OCI-LY3 (cell line): ENCODE measurements at regions not wholly inside any gene's neighbourhood (a gene's known extent, or its start where the extent isn't known, plus 50 kb on each side); places are given as distances from the start of the nearest gene placed in this dataset.

ENCODE experiments used
- CTCF ChIP-seq: fragments of 200-600, 300-600 bp; sonication (generic); IDR thresholded peaks from 2 replicates; pipeline ENCODE4 v1.5.1; 2014; ENCODE audit warnings: antibody characterized with exemption, low read length, low read depth
- EZH2phosphoT487 ChIP-seq: fragments of 200-600 bp; shearing (Covaris generic); IDR thresholded peaks from 2 replicates; pipeline ENCODE4 v1.6.1; 2018; ENCODE audit warnings: antibody characterized with exemption, mixed run types, low read depth

GRCh38 chr9:95810133-95810532 lies 65.4 kb upstream of the ERCC6L2 start:
- peak; percentile 47 for TF ChIP-seq CTCF
- TF ChIP-seq EZH2phosphoT487 = no peak
